HG03575 (cell line): ENCODE measurements at regions not wholly inside any gene's neighbourhood (a gene's known extent, or its start where the extent isn't known, plus 50 kb on each side); places are given as distances from the start of the nearest gene placed in this dataset.
"Not testable (repeated sequence)": the region's sequence is repeated elsewhere in the genome, so short reads cannot be mapped to it uniquely, and the experiment has no call there.

Experiments
- ATAC-seq: cut with Tn5 transposase; IDR thresholded peaks from one replicate; pipeline ENCODE4 v1.9.1; 2021; ENCODE audit not compliant: unreplicated experiment, insufficient number of reproducible peaks, low FRiP score; ENCODE audit errors: extremely low read depth

DNA sequence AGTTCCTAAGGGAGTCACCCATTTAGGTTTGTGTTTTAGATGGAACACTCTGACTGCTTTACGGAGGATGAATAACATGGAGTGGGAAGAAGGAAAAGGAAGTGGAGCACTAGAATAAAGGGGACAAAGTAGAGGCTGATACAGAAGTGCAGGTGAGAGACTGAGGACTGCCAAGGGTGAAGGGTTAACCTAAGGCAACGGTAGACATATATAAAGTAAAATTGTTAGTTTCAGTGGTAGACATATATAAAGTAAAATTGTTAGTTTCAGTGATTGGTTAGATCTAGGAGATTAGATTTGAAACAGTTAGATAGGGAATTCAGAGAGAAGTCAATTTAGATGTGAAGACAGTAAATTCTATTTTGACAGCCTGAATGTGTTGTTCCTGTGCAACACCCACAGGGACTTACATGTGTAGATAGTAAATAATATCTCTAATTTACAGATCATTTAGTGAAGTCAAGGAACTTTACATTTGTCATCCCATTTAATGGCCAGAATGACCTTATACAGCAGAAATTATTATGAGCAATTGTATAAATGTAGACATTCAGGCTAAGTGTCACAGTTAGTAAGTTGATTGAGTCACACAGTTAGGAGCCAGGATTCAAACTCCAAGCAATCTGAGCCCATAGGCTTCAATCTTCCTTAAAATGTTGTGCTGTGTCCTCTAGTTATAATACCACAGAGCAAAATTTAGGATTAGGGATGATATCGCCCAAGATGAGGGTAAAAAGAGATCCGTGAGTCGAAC, 270.8 kb upstream of the UBE2E3 start:
- ATAC-seq, result no peak

DNA sequence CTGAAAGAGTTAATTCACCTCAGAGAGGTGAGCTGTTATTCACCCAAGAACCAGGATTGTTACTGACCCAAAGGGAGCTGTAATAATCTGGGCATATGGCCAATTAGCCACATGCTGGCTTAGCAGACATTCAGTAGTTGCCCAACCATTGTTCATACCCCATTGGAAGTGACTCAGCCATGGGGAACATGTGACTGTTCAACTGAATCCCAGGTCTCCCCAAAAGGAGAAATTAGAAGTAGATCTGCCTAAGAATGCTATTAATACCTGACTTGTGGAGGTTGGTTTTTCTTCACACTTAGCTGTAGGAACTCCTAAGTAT, 272.6 kb upstream of the UBE2E3 start:
- no peak for ATAC-seq

DNA sequence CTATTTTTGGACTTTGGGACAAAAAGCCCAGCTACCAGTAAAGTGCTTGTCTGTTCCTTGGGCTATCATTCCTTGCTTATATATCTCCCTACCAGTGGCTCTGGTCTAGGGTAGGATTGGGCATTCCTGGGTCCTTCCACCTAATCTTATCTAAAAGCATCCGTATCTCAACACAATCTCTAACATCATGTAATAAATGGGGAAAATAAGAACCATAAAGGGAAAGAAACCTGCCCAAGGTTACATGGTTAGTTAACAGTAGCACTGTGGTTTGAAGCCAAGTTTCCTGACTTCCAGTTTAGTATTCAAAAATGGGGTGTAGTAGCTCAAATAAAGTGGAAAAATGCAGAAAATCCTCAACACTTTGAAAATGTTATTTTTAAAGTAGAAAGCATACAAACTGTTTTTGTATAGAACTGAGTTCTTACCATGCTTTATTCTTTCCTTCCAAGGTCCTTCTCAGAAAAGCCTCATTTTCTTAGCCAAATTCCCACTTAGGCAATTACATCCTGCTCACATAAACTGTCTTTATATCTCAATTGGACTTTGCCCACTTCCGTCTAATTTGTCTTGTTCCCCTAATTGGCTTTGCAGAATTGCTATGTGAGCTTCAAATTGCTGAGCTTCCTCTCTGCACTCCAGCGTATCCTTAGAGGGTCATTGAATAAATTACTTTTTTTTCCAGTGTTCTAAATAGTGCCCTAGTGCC, 273.1 kb upstream of the UBE2E3 start:
- ATAC-seq, result no peak

DNA sequence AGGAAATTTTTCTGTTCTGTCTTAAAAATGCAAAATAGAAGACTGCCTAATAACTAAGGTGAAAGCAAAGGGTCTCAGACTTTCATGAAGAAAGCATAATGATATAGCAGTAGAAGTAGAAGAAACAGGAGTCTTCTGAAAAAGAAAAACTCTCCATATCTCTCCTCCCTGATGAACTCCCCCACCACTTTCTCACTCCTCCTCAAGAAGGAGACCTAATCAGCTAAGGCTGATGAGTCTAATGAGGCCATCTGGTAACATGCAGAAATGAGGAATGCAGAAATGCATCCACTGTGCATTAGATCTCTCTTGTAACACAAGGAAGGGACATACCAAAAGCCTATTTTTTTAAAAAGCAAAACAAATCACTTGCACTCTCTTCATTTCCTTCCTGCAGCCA, 273.7 kb upstream of the UBE2E3 start:
- ATAC-seq, result no peak

DNA sequence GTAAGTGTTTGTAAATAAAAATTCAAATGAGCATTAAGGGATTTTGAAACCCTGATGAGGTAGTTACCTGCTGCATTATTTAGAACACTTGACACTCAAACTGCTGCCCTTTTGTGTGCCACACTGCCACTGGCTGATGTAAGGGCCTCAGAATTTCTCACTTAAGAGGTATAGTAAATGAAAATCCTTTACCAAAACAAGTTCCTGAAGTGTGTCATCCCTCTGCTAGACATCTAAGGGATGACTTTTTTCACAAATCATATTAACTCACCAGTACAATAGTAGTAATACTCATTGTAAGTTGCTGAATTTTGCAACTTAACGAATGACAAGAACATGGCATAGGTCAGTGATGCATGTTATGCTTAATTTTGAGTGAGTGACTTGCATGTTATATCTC, 274.9 kb upstream of the UBE2E3 start:
- no peak for ATAC-seq

DNA sequence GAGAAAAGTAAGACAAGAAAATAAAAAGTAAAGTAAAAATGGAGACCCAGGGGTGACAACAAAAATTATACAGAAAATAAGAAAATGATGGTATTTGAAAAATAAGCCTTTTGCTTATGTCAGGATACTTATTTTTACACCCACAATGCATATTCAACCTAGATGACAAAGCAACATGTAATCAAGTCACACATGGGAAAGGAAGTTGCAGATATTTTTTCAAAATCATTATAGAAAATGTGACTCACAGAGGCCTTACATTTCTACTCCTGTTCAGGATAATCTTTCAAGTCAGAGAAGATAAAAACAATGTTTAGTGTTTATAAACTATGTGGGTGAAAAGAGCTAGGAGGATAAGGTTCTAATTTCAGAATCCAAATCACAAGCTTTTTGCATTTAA, 275.3 kb upstream of the UBE2E3 start:
- no peak for ATAC-seq

DNA sequence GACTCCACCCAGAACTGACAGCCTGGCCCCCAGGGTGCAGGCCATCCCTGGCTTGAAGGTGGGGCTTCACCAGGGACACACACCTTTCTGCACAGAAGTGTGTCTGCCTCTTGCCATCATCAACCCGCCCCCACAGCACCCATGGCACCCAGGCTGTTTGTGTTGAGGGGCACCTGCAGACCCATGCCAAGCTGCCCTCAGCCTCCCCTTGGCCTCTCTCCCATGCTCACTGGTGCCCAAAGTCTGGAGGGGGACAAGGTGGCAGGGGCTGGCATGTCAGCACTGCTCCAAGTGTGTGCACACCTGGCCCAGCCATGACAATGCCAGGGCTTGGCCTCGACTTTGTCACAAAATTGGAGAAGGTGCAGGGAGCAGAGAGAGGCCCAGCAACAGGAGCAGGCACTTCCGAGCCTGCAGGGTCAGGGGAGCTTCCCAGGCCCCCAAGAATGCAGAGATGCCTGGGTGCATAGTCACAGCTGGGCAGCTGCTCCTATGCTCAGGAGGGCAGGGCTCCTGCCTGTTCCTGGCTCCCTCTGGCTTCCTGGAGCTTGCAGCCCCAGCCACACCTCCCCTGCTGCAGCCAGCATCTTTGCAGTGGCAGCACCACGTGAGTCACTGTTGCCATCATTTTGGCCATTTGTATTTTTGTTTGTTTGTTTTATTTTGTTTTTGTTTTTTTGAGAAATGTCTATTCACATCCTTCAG, 280.6 kb upstream of the UBE2E3 start:
- ATAC-seq, result no peak

DNA sequence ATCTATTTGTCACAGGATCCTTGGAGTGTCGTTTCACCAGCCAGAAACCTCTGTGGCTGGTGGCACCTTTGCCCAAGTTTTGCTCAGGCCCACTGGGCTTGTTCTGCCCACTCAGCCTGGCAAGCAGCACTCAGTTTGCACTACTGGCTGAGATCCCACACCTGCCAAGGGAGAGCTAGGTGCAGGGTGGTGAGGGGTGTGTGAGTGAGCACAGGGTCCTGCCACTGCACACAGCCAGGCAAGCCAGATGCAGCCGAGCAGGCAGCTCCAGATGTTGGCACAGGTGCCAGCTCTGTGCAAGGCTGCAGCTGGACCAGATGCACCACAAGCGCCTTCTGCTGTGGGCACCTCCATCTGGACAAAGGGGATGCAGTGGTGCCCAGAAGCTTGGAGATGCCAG, 281.7 kb upstream of the UBE2E3 start:
- no peak for ATAC-seq

DNA sequence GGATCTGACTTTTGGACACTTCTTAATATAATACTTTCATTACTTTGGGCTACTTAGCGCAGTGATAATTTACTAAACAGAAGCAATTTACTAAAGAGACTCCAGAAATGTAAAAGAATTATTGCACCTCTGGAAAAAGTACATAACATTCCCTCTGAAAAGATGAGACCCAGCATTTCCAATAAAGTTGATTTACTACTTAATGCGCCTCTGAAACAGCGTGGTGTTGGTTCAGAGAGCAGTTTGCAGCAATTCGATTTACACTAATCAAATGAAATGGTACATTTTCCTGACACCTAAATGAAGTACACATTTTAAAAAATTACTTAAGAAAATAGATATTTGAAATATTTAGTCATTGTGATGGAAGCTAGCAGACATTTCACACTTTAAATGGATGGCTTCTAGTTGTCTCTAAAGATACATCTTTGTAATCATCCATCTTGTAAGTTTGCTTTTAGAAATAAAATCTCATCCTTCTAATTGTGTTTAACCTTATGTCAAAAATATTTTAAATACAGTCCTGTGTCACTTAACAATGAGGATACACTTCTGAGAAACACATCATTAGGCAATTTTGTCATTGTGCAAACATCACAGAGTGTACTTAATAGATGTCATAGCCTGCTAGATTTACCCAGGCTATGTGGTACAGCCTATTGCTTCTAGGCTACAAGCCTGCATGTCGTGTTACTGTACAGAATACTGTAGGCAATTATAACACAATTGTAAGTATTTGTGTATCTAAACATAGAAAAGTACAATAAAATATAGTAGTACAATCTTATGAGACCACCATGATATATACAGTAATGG, 284.6 kb upstream of the UBE2E3 start:
- no peak for ATAC-seq

DNA sequence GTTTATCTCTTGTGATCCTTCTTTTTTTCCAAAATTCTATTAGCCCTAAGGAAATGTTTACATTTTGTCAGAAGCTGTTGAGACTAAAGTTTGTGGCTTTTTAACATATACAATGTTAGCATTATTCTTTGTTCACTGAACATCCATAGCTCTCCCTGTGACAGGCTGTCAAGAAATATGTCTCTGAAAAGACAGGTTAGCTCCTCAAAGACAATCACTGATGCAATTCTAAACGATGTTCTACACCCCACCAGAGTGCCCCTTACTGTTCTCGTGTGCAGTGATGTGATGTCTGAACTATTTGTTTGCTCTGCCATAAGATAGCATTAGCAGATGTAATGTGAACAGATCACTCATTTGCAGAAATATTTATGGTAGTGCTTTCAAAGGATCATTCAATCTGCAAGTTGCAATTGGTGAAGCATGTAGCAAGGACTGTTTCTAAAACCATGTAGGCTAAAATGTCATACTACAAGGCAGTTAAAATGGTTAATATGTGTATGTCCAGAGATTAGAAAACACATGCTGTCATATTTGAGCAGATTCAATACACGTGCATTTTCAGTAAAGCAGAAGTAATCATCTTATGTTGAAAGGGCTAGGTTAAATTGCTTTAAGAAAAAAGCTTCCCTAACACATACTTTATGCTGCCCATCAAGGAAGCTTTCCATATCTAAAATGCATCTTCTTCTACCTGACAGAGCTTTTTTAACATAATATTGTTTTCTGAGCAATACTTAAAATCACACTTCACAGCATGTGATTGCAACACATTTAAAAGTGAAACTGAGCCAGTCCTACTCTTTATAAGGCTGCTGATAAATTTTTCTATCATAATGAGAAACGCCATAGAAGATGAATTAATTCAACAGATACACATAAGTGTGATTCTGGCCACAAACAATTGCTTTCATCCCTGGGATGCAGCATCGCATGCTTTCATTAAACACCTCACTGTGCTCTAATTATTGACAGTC, 285.7 kb upstream of the UBE2E3 start:
- ATAC-seq, result no peak

DNA sequence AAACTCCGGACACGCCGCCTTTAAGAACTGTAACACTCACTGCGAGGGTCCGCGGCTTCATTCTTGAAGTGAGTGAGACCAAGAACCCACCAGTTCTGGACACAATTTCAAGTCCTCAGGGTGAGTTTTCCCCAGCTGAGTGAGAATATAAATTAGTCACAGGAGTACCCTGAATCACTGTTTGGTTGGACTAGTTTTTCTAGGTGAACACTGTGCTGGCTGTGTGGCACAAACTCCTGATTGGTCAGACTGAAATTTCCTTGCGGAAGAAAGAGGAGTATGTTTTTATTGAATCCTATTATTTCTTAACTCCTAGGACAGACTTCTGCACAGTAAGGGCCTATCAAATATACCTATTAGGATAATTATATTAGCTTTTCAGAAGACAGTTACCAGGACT, 288.1 kb upstream of the UBE2E3 start:
- ATAC-seq, result no peak

DNA sequence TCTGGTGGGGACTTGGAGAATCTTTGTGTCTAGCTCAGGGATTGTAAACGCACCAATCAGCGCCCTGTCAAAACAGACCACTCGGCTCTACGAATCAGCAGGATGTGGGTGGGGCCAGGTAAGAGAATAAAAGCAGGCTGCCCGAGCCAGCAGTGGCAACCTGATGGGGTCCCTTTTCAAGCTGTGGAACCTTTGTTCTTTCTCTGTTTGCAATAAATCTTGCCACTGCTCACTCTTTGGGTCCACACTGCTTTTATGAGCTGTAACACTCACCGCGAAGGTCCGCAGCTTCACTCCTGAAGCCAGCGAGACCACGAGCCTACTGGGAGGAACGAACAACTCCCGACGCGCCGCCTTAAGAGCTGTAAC, 288.6 kb upstream of the UBE2E3 start:
- not testable (repeated sequence) for ATAC-seq

DNA sequence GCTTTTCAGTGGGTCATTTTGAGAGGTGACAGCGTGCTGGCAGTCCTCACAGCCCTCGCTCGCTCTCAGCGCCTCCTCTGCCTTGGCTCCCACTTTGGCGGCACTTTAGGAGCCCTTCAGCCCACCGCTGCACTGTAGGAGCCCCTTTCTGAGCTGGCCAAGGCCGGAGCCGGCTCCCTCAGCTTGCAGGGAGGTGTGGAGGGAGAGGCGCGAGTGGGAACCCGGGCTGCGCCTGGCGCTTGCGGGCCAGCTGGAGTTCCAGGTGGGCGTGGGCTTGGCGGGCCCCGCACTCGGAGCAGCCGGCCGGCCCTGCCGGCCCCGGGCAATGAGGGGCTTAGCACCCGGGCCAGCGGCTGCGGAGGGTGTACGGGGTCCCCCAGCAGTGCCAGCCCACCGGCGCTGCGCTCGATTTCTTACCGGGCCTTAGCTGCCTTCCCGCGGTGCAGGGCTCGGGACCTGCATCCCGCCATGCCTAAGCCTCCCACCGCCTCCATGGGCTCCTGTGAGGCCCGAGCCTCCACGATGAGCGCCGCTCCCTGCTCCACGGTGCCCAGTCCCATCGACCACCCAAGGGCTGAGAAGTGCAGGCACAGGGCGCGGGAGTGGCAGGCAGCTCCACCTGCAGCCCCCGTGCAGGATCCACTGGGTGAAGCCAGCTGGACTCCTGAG, 289.1 kb upstream of the UBE2E3 start:
- ATAC-seq, result not testable (repeated sequence)

DNA sequence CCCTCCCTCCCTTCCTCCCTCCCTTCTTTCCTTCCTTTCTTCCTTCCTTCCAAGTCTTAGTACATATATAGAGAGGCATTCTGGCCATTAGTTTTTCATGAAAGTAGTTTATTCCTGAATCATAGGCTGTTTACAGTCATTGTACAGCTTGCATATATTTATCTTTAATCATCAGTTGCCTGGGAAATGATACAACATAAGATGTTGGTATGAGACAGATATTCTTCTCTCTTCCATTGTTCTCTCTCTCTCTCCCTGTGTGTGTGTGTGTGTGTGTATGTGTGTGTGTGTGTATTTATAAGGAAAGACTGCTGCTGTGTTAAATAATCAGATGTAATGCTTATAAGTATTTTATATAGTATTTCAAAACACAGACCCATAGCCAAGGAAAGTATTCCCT, 289.8 kb upstream of the UBE2E3 start:
- no peak for ATAC-seq

DNA sequence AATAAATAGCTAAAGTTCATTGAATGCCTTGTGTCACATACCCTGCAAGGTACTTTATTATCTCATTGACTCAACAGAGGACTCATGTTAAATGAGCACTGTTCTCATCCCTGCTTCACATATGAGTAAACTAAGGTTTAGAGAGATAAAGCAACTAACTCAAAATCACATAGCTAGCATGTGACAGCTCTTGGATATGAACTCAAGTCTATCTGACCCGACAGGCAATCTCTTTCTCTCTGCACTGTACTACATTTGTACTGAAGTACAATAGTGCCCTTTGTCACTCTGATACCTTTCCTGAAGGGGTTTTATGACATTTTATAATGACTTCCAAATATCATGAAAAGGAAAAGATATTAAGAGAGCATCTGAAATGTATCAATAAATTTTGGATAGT, 297.5 kb upstream of the UBE2E3 start:
- ATAC-seq, result no peak

DNA sequence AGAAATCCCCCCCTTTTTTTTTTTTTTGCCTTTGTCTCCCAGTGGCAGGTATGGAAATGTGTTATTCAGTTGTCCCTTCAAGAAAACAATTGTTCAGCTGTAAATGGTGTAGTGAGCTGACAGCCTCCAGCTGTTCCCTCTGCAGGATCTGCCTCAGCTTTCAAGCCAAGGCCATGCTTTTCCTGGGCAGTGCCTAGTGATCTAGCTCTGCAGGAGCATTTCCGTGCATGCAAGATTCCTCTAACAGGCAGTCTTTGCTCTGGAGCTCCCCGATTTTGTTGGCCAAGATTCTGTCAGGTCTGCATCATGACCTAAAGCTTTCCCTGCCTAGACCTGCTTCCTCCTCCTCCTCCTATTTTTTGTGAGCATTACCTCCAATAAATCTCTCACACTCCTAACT, 300.7 kb upstream of the UBE2E3 start:
- ATAC-seq, result no peak

DNA sequence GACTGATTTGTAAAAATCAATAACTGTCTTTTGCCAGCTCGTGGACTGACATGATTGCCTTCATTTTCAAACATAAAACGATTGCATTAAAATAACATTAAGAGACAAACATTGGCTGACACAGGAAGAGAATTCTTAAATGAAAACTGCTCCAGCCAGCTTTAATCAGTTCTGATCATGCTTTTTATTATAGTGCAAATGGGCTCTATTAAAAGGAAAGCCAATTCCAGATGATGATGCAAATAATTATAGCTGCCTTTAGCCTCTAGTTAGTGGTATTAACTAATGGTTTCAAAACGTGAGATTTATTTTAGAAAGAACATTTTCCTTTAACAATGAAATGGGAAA, 301.8 kb upstream of the UBE2E3 start:
- ATAC-seq, result no peak

DNA sequence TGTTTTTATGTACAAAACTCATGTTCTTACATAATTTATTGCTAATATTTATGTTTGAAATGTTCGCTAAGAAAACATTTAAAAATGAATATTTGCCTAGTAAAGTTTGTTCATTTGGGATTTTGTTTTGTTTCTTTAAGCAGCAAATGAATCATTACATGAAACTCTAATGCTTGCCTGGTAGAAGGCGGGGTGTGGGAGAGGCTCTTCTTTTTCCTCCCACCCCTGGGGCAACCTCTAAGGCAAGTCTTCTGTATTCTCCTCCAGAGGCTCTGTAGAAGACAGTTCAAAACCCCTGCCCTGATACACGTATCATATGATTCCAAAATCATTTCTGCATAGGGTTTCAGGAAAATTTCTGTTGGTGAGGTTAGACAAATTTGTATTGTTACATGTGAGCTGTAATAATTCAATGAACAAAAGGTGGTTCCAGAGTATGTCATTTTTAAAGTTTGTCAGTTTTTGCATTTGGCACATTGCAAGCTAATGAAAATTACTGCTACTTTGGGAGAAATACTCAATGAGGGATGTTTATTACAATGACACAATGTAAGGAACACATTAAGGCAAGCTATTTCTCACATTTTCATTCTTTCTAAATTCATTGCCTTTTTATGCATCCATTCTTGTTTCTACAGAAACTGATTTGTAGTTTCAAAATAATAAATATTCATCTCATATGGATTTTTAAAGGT, 302.3 kb upstream of the UBE2E3 start:
- ATAC-seq, result no peak
